ENCODE measurements at regions not wholly inside any gene's neighbourhood (a gene's known extent, or its start where the extent isn't known, plus 50 kb on each side); places are given as distances from the start of the nearest gene placed in this dataset.

DNA sequence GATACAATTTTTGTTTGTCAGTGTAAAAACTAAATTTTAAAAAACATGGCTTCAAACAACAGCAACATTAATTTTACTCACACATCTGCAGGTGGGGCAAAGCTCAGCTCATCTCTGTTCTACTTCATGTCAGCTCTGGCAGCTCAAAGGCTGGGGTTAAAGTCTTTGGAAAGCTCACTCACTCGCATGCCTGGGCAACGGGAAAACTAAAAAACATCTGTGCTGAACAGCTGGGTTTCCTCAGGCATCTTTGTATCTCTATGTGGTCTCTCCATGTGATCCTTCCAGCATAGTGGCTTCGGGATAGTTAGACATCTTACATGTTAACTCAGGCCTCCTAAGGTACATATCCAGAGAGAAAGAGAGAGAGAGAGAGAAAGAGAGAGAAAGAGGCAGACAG, 499.6 kb downstream of the RFPL4B start:
- DNase-seq (ENCODE audit: low read depth) = no peak
- H3K79me2 ChIP-seq (ENCODE audit: insufficient read depth, low read length) = no peaks in the 10 kb centered on the region
- no peaks in the 10 kb centered on the region for H3K36me3 ChIP-seq (ENCODE audit: insufficient read depth, low read length)
- TF ChIP-seq, protein P1, sequence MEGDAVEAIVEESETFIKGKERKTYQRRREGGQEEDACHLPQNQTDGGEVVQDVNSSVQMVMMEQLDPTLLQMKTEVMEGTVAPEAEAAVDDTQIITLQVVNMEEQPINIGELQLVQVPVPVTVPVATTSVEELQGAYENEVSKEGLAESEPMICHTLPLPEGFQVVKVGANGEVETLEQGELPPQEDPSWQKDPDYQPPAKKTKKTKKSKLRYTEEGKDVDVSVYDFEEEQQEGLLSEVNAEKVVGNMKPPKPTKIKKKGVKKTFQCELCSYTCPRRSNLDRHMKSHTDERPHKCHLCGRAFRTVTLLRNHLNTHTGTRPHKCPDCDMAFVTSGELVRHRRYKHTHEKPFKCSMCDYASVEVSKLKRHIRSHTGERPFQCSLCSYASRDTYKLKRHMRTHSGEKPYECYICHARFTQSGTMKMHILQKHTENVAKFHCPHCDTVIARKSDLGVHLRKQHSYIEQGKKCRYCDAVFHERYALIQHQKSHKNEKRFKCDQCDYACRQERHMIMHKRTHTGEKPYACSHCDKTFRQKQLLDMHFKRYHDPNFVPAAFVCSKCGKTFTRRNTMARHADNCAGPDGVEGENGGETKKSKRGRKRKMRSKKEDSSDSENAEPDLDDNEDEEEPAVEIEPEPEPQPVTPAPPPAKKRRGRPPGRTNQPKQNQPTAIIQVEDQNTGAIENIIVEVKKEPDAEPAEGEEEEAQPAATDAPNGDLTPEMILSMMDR (IDR thresholded peaks at IDR 0.05; ENCODE audit: insufficient read depth, low read depth, low read length) = no peak
- TF ChIP-seq EZH2 (IDR thresholded peaks at IDR 0.05; ENCODE audit: insufficient read depth, low read length) = no peak
- H3K4me1 ChIP-seq (ENCODE audit: insufficient read depth, low read length) = no peaks in the 10 kb centered on the region
- FAIRE-seq = no peak
- H3K27me3 ChIP-seq (ENCODE audit: insufficient read depth, low read length) = no peaks in the 10 kb centered on the region
- no peak overlapping the region for H3K4me3 ChIP-seq (ENCODE audit: insufficient read depth, low read depth, low read length)
- H3K27ac ChIP-seq (ENCODE audit: low read depth, low read length) = no peak overlapping the region
- no peak overlapping the region for H3K4me3 Mint-ChIP-seq (ENCODE audit: unreplicated experiment)
- H3K9me3 Mint-ChIP-seq (ENCODE audit: unreplicated experiment) = no peaks in the 10 kb centered on the region
- H3K9me3 ChIP-seq (ENCODE audit: insufficient read depth, low read depth, low read length) = no peaks in the 10 kb centered on the region
- H3K9ac ChIP-seq (ENCODE audit: low read length) = no peak overlapping the region
- H3K4me1 Mint-ChIP-seq (ENCODE audit: low read depth, unreplicated experiment) = peaks cover 3% of the 10 kb centered on the region
- H3K36me3 Mint-ChIP-seq (ENCODE audit: low read depth, unreplicated experiment) = no peaks in the 10 kb centered on the region
- peak overlapping the region; percentile 27 for H3K27ac Mint-ChIP-seq (ENCODE audit: unreplicated experiment)
- no peaks in the 10 kb centered on the region for H3K27me3 Mint-ChIP-seq (ENCODE audit: low read depth, unreplicated experiment)
- H4K20me1 ChIP-seq (ENCODE audit: insufficient read depth, low read length) = no peaks in the 10 kb centered on the region
- peak overlapping the region; percentile 28 for H2AFZ ChIP-seq (ENCODE audit: low read depth, low read length)
- no peak overlapping the region for H3K4me2 ChIP-seq (ENCODE audit: low read length)

DNA sequence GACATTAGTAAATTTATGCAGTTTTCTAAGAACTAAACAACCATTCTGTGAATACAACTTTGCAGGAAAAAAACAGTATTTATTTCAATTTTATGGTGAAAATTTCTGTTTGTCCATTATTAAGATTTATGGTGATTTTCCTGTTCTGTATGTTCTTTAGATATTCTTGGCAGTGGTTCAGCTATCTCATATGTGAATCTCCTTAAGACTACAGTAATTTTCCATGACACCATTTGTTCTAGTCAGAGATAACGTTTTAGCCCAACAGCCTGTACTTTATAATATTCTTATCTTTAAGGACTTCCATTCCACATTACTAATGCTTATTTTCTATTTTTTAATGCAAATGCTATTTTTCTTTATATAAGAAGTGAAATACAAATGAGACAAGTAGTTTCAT, 504.0 kb downstream of the RFPL4B start:
- H3K4me2 ChIP-seq (ENCODE audit: low read length) = no peak overlapping the region
- no peaks in the 10 kb centered on the region for H3K36me3 Mint-ChIP-seq (ENCODE audit: low read depth, unreplicated experiment)
- no peak for TF ChIP-seq EZH2 (IDR thresholded peaks at IDR 0.05; ENCODE audit: insufficient read depth, low read length)
- TF ChIP-seq, protein P1 (IDR thresholded peaks at IDR 0.05; ENCODE audit: insufficient read depth, low read depth, low read length) = no peak
- no peak overlapping the region for H3K27ac Mint-ChIP-seq (ENCODE audit: unreplicated experiment)
- DNase-seq (ENCODE audit: low read depth) (no peak), FAIRE-seq (no peak)
- H2AFZ ChIP-seq (ENCODE audit: low read depth, low read length) = no peak overlapping the region
- H3K9me3 Mint-ChIP-seq (ENCODE audit: unreplicated experiment) = no peaks in the 10 kb centered on the region
- H3K27me3 Mint-ChIP-seq (ENCODE audit: low read depth, unreplicated experiment) = no peaks in the 10 kb centered on the region
- no peak overlapping the region for H3K4me3 Mint-ChIP-seq (ENCODE audit: unreplicated experiment)
- H3K9ac ChIP-seq (ENCODE audit: low read length) = no peak overlapping the region
- H3K36me3 ChIP-seq (ENCODE audit: insufficient read depth, low read length) = no peaks in the 10 kb centered on the region
- no peak overlapping the region for H3K4me3 ChIP-seq (ENCODE audit: insufficient read depth, low read depth, low read length)
- no peaks in the 10 kb centered on the region for H4K20me1 ChIP-seq (ENCODE audit: insufficient read depth, low read length)
- H3K27ac ChIP-seq (ENCODE audit: low read depth, low read length) = no peak overlapping the region
- no peaks in the 10 kb centered on the region for H3K79me2 ChIP-seq (ENCODE audit: insufficient read depth, low read length)
- H3K4me1 Mint-ChIP-seq (ENCODE audit: low read depth, unreplicated experiment) = peaks cover 3% of the 10 kb centered on the region
- no peaks in the 10 kb centered on the region for H3K4me1 ChIP-seq (ENCODE audit: insufficient read depth, low read length)
- no peaks in the 10 kb centered on the region for H3K9me3 ChIP-seq (ENCODE audit: insufficient read depth, low read depth, low read length)
- no peaks in the 10 kb centered on the region for H3K27me3 ChIP-seq (ENCODE audit: insufficient read depth, low read length)

DNA sequence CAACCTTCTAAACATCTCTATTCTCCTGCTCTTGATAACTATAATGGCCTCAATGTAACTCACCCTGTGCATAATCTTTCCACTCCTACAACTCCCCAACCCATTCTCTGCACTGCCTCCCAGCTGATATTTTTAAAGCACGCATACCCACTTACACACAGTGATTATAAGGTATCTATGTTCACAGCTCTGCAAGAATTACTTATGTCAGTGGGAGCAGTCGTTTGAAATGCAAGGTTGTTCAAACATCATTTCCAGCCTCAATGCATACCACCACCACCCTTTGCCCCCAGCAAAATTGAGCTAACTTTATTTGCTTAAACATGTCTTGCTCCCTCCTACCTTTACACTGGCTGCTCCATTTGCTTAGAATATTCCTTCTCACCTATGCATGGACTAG, 506.0 kb downstream of the RFPL4B start:
- no peaks in the 10 kb centered on the region for H3K4me1 ChIP-seq (ENCODE audit: insufficient read depth, low read length)
- no peak for TF ChIP-seq EZH2 (IDR thresholded peaks at IDR 0.05; ENCODE audit: insufficient read depth, low read length)
- TF ChIP-seq, protein P1 (IDR thresholded peaks at IDR 0.05; ENCODE audit: insufficient read depth, low read depth, low read length) = no peak
- H3K79me2 ChIP-seq (ENCODE audit: insufficient read depth, low read length) = no peaks in the 10 kb centered on the region
- no peaks in the 10 kb centered on the region for H3K9me3 ChIP-seq (ENCODE audit: insufficient read depth, low read depth, low read length)
- Mint-ChIP-seq H3K9me3 (ENCODE audit: unreplicated experiment) (no peaks in the 10 kb centered on the region), H3K4me3 (ENCODE audit: unreplicated experiment) (no peak overlapping the region), H3K27me3 (ENCODE audit: low read depth, unreplicated experiment) (no peaks in the 10 kb centered on the region), H3K27ac (ENCODE audit: unreplicated experiment) (no peak overlapping the region), H3K36me3 (ENCODE audit: low read depth, unreplicated experiment) (no peaks in the 10 kb centered on the region), H3K4me1 (ENCODE audit: low read depth, unreplicated experiment) (no peaks in the 10 kb centered on the region)
- H3K4me2 ChIP-seq (ENCODE audit: low read length) = no peak overlapping the region
- H4K20me1 ChIP-seq (ENCODE audit: insufficient read depth, low read length) = no peaks in the 10 kb centered on the region
- no peak overlapping the region for H3K9ac ChIP-seq (ENCODE audit: low read length)
- H3K4me3 ChIP-seq (ENCODE audit: insufficient read depth, low read depth, low read length) = no peak overlapping the region
- H3K36me3 ChIP-seq (ENCODE audit: insufficient read depth, low read length) = no peaks in the 10 kb centered on the region
- no peak for DNase-seq (ENCODE audit: low read depth)
- H3K27ac ChIP-seq (ENCODE audit: low read depth, low read length) = no peak overlapping the region
- H2AFZ ChIP-seq (ENCODE audit: low read depth, low read length) = no peak overlapping the region
- H3K27me3 ChIP-seq (ENCODE audit: insufficient read depth, low read length) = no peaks in the 10 kb centered on the region
- peak; percentile 5 for FAIRE-seq
